Keratinocyte (primary cell): ENCODE measurements at regions not wholly inside any gene's neighbourhood (a gene's known extent, or its start where the extent isn't known, plus 50 kb on each side); places are given as distances from the start of the nearest gene placed in this dataset.

Experiments
- EZH2 ChIP-seq: IDR thresholded peaks from one replicate; pipeline ENCODE4 v1.6.1; 2012; ENCODE audit warnings: inconsistent platforms, mild to moderate bottlenecking, low read length, moderate library complexity
- TF ChIP-seq, protein P1 (sequence below), 3 experiments: IDR thresholded peaks in 1 of 3; conservative IDR thresholded peaks in 1 of 3; optimal IDR thresholded peaks in 1 of 3; 2 replicates in 2 of 3; 3 replicates in 1 of 3; pipeline versions ENCODE3 to v1.5.1; 2011; ENCODE audit warnings: low read length in 3 of 3, mild to moderate bottlenecking in 3 of 3, moderate library complexity in 2 of 3, control low read depth in 1 of 3, inconsistent platforms in 1 of 3; ENCODE audit not compliant: insufficient read depth in 2 of 3; ENCODE audit errors: extremely low read depth in 1 of 3

DNA sequence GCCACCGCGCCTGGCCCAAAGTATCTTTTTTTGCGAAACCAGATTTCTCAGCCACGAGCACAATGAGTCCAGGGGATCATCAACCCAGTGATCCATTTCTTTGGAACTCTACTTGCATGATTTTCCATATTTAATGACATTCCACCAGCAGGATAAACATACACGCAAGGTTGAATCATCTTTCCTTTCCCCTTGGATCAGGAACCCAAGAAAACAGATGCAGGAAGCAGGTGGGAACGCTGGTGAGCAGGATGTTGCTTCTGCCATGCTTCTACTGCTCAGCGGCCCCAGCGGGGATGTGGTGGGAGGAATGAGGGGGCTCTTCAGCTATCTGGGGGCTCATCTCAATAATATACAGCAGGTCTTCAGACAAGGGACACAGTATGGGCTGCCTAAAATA is 118.2 kb downstream of the SEC61B start:
- TF ChIP-seq EZH2: no peak
- TF ChIP-seq, protein P1, sequence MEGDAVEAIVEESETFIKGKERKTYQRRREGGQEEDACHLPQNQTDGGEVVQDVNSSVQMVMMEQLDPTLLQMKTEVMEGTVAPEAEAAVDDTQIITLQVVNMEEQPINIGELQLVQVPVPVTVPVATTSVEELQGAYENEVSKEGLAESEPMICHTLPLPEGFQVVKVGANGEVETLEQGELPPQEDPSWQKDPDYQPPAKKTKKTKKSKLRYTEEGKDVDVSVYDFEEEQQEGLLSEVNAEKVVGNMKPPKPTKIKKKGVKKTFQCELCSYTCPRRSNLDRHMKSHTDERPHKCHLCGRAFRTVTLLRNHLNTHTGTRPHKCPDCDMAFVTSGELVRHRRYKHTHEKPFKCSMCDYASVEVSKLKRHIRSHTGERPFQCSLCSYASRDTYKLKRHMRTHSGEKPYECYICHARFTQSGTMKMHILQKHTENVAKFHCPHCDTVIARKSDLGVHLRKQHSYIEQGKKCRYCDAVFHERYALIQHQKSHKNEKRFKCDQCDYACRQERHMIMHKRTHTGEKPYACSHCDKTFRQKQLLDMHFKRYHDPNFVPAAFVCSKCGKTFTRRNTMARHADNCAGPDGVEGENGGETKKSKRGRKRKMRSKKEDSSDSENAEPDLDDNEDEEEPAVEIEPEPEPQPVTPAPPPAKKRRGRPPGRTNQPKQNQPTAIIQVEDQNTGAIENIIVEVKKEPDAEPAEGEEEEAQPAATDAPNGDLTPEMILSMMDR (optimal IDR thresholded peaks at IDR 0.05 in 1 of 3, IDR thresholded peaks at IDR 0.05 in 1 of 3, conservative IDR thresholded peaks at IDR 0.05 in 1 of 3; ENCODE audit: extremely low read depth in 1 of 3, insufficient read depth in 2 of 3, low read length in 3 of 3): no peak
